HCT116 (cell line): ENCODE measurements at regions not wholly inside any gene's neighbourhood (a gene's known extent, or its start where the extent isn't known, plus 50 kb on each side); places are given as distances from the start of the nearest gene placed in this dataset.

Experiments
- ATAC-seq: fragments of 200-7000 bp; cut with Tn5 transposase; 2 replicates; pipeline ENCODE4 v1.9.1; 2020; ENCODE audit warnings: mild to moderate bottlenecking, moderate library complexity
- BruUV-seq: library from RNA; stranded (reverse); fragments of 400-500 nt; replicated peaks from 2 replicates; lab custom pipeline; 2021; lab: Mats Ljungman, UMichigan
- CTCF ChIA-PET: fragments of 300-600 bp; sonication (Branson Sonifier 250); formaldehyde crosslinking; loops from one replicate; lab custom pipeline; 2021; ENCODE audit warnings: antibody characterized with exemption; lab: Charles Lee
- POLR2A ChIA-PET: fragments of 300-600, 350-600 bp; sonication (Branson Sonifier 250); formaldehyde crosslinking; loops from one replicate; lab custom pipeline; 2021; ENCODE audit warnings: antibody characterized with exemption; lab: Charles Lee
- RAD21 ChIA-PET, 2 experiments: fragments of 300-600 bp; sonication (Branson Sonifier 250); formaldehyde crosslinking; loops; one replicate each; lab custom pipeline; 2023; ENCODE audit warnings: low total read pairs in 2 of 2; ENCODE audit not compliant: uncharacterized antibody in 2 of 2, unreplicated experiment in 2 of 2, low non-redundant PET in 1 of 2; lab: Charles Lee
- DNase-seq: peaks from one replicate; pipeline ENCODE4 v3.0.0-alpha.2; 2010; ENCODE audit warnings: low read depth, low spot score
- H2AFZ ChIP-seq: fragments of 200-600 bp; shearing (Covaris generic), sonication (generic); 2 replicates; pipeline ENCODE4 v1.6.1; 2017; ENCODE audit warnings: low read depth, mixed run types, mixed read lengths, antibody characterized with exemption, low read length; ENCODE audit not compliant: poor library complexity, severe bottlenecking
- H3K27ac ChIP-seq: 2 replicates; pipeline ENCODE4 v1.5.1; 2012; ENCODE audit warnings: low read depth, low read length
- H3K27me3 ChIP-seq: fragments of 200-600 bp; sonication (generic); 2 replicates; pipeline ENCODE4 v1.6.1; 2016; ENCODE audit warnings: mixed run types, low read length, mixed read lengths; ENCODE audit not compliant: insufficient read depth
- H3K36me3 ChIP-seq, 2 experiments: fragments of 200-500 bp in 1 of 2; fragments of 200-600 bp in 1 of 2; sonication (Bioruptor generic) in 1 of 2; sonication (generic) in 1 of 2; 2 replicates each; pipeline versions ENCODE4 v1.5.1 to v1.6.1; 2014 to 2016; ENCODE audit warnings: low read length in 2 of 2, inconsistent platforms in 1 of 2, mixed read lengths in 1 of 2, mixed run types in 1 of 2; ENCODE audit not compliant: insufficient read depth in 2 of 2, control insufficient read depth in 1 of 2
- H3K4me1 ChIP-seq, 2 experiments: fragments of 200-600 bp in 1 of 2; sonication (generic) in 1 of 2; 2 replicates each; pipeline versions ENCODE4 v1.5.1 to v1.6.1; 2012 to 2017; ENCODE audit warnings: low read length in 2 of 2, inconsistent platforms in 1 of 2, mild to moderate bottlenecking in 1 of 2, mixed read lengths in 1 of 2, mixed run types in 1 of 2, moderate library complexity in 1 of 2; ENCODE audit not compliant: insufficient read depth in 2 of 2, control insufficient read depth in 1 of 2
- H3K4me2 ChIP-seq: fragments of 200-600 bp; sonication (generic); 2 replicates; pipeline ENCODE4 v1.6.1; 2017; ENCODE audit warnings: mixed run types, low read length, mixed read lengths
- H3K4me3 ChIP-seq, 2 experiments: fragments of 200-600 bp in 1 of 2; sonication (generic) in 1 of 2; replicated peaks in 1 of 2; 2 replicates each; pipeline ENCODE4 v1.5.1; 2011 to 2016; ENCODE audit warnings: low read length in 2 of 2, control low read depth in 1 of 2, low read depth in 1 of 2, mild to moderate bottlenecking in 1 of 2, mixed read lengths in 1 of 2, mixed run types in 1 of 2
- H3K79me2 ChIP-seq: fragments of 200-600 bp; sonication (generic); 2 replicates; pipeline ENCODE4 v1.6.1; 2017; ENCODE audit warnings: mild to moderate bottlenecking, mixed run types, low read length, moderate library complexity, mixed read lengths; ENCODE audit not compliant: insufficient read depth
- H3K9ac ChIP-seq: fragments of 200-600 bp; sonication (generic); 2 replicates; pipeline ENCODE4 v1.6.1; 2016; ENCODE audit warnings: low read length, mixed read lengths
- H3K9me2 ChIP-seq: fragments of 200-600 bp; sonication (generic), shearing (Covaris generic); 2 replicates; pipeline ENCODE4 v1.6.1; 2017; ENCODE audit warnings: mixed run types, mild to moderate bottlenecking, moderate library complexity; ENCODE audit not compliant: insufficient read depth
- H3K9me3 ChIP-seq, 2 experiments: fragments of 200-500 bp in 1 of 2; fragments of 200-600 bp in 1 of 2; sonication (Bioruptor generic) in 1 of 2; sonication (generic) in 1 of 2; 2 replicates each; pipeline ENCODE4 v1.6.1; 2014 to 2017; ENCODE audit warnings: low read length in 2 of 2, mixed read lengths in 2 of 2, inconsistent platforms in 1 of 2, low read depth in 1 of 2, mild to moderate bottlenecking in 1 of 2, mixed run types in 1 of 2, moderate library complexity in 1 of 2; ENCODE audit not compliant: control insufficient read depth in 1 of 2, insufficient read depth in 1 of 2
- H4K20me1 ChIP-seq: fragments of 200-600 bp; sonication (generic), shearing (Covaris generic); 2 replicates; pipeline ENCODE4 v1.6.1; 2017; ENCODE audit warnings: mixed run types, mild to moderate bottlenecking, moderate library complexity; ENCODE audit not compliant: insufficient read depth
- CBX3 ChIP-seq: IDR thresholded peaks from 2 replicates; pipeline ENCODE4 v1.6.1; 2012; ENCODE audit warnings: low read depth
- EZH2 ChIP-seq: fragments of 200-600 bp; sonication (generic); IDR thresholded peaks from 2 replicates; pipeline ENCODE4 v1.6.1; 2017; ENCODE audit warnings: antibody characterized with exemption, mixed run types
- EZH2phosphoT487 ChIP-seq: fragments of 200-600 bp; IDR thresholded peaks from 2 replicates; pipeline ENCODE4 v1.6.1; 2018; ENCODE audit warnings: antibody characterized with exemption, borderline replicate concordance
- FOSL1 ChIP-seq: IDR thresholded peaks from 2 replicates; pipeline ENCODE4 v1.6.1; 2012; ENCODE audit warnings: low read depth
- JUND ChIP-seq: IDR thresholded peaks from 2 replicates; pipeline ENCODE4 v1.6.1; 2012
- RAD21 ChIP-seq: IDR thresholded peaks from 2 replicates; pipeline ENCODE4 v1.6.1; 2012; ENCODE audit warnings: low read depth, mild to moderate bottlenecking
- SP1 ChIP-seq: IDR thresholded peaks from 2 replicates; pipeline ENCODE4 v1.6.1; 2012; ENCODE audit warnings: low read depth
- SRF ChIP-seq: IDR thresholded peaks from 2 replicates; pipeline ENCODE4 v1.6.1; 2012; ENCODE audit warnings: low read depth
- TCF7L2 ChIP-seq: IDR thresholded peaks from 2 replicates; pipeline ENCODE4 v1.7.0; 2011; ENCODE audit warnings: borderline replicate concordance, inconsistent platforms; ENCODE audit not compliant: insufficient read depth, insufficient read length; ENCODE audit errors: extremely low read depth
- YY1 ChIP-seq: IDR thresholded peaks from 2 replicates; pipeline ENCODE4 v1.6.1; 2011; ENCODE audit warnings: low read length, low read depth, moderate library complexity, mild to moderate bottlenecking; ENCODE audit not compliant: insufficient replicate concordance; ENCODE audit errors: extremely low read depth
- ZNF274 ChIP-seq: fragments of 200-500 bp; sonication (Bioruptor generic); IDR thresholded peaks from 2 replicates; pipeline ENCODE4 v1.6.1; 2014; ENCODE audit warnings: mild to moderate bottlenecking, low read depth, low read length, inconsistent platforms
- intact Hi-C: fragments of 100-400 bp; cut with micrococcal nuclease; formaldehyde crosslinking; loops from 2 replicates; pipeline ENCODE4 v1.10.0; 2022
- TF ChIP-seq, protein P1 (sequence below): IDR thresholded peaks from 2 replicates; pipeline ENCODE4 v1.6.1; 2012; ENCODE audit warnings: low read depth
- TF ChIP-seq, protein P2 (sequence below): IDR thresholded peaks from 2 replicates; pipeline ENCODE4 v1.6.1; 2012

DNA sequence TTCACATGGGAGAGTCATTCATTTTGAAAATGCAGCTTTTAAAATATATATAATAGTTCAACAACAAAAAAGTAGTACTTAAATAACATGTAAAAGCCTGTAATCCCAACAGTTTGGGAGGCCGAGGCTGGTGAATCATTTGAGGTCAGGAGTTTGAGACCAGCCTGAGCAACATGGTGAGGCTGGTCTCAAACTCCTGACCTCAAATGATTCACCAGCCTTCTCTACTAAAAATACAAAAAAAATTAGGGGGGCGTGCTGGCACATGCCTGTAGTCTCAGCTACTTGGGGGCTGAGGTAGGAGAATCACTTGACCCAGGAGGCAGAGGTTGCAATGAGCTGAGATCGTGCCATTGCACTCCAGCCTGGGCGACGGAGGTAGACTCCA lies 256.3 kb upstream of the RGS6 start:
- intact Hi-C loops = no loop called here
- Histone ChIP-seq H3K9me3 (no peaks in the 10 kb centered on the region), H3K27me3 (no peaks in the 10 kb centered on the region), H3K9ac (no peak overlapping the region), H4K20me1 (no peaks in the 10 kb centered on the region), H3K4me1 (no peaks in the 10 kb centered on the region), H3K4me2 (no peak overlapping the region), H2AFZ (no peak overlapping the region), H3K79me2 (no peaks in the 10 kb centered on the region), H3K27ac (no peak overlapping the region), H3K9me2 (no peaks in the 10 kb centered on the region), H3K4me3 (no peak overlapping the region), H3K36me3 (peaks cover 0 to 2% of the 10 kb centered on the region in 2 experiments; a peak in 1 of 4 replicates)
- RAD21 ChIA-PET = no interaction called here
- POLR2A ChIA-PET = no interaction called here
- CTCF ChIA-PET = no interaction called here
- no peak for DNase-seq
- no TSS peak for BruUV-seq
- no peak for ATAC-seq
- no peak for TF ChIP-seq RAD21
- no peak for TF ChIP-seq EZH2phosphoT487
- no peak for TF ChIP-seq EZH2
- no peak for TF ChIP-seq SRF
- no peak for TF ChIP-seq SP1
- no peak for TF ChIP-seq TCF7L2
- TF ChIP-seq, protein P1, sequence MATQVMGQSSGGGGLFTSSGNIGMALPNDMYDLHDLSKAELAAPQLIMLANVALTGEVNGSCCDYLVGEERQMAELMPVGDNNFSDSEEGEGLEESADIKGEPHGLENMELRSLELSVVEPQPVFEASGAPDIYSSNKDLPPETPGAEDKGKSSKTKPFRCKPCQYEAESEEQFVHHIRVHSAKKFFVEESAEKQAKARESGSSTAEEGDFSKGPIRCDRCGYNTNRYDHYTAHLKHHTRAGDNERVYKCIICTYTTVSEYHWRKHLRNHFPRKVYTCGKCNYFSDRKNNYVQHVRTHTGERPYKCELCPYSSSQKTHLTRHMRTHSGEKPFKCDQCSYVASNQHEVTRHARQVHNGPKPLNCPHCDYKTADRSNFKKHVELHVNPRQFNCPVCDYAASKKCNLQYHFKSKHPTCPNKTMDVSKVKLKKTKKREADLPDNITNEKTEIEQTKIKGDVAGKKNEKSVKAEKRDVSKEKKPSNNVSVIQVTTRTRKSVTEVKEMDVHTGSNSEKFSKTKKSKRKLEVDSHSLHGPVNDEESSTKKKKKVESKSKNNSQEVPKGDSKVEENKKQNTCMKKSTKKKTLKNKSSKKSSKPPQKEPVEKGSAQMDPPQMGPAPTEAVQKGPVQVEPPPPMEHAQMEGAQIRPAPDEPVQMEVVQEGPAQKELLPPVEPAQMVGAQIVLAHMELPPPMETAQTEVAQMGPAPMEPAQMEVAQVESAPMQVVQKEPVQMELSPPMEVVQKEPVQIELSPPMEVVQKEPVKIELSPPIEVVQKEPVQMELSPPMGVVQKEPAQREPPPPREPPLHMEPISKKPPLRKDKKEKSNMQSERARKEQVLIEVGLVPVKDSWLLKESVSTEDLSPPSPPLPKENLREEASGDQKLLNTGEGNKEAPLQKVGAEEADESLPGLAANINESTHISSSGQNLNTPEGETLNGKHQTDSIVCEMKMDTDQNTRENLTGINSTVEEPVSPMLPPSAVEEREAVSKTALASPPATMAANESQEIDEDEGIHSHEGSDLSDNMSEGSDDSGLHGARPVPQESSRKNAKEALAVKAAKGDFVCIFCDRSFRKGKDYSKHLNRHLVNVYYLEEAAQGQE = no peak
- no peak for TF ChIP-seq ZNF274
- TF ChIP-seq, protein P2, sequence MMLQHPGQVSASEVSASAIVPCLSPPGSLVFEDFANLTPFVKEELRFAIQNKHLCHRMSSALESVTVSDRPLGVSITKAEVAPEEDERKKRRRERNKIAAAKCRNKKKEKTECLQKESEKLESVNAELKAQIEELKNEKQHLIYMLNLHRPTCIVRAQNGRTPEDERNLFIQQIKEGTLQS = no peak
- no peak for TF ChIP-seq JUND
- no peak for TF ChIP-seq CBX3
- no peak for TF ChIP-seq FOSL1
- TF ChIP-seq YY1 = no peak
